GM18505 (cell line): ENCODE measurements at regions not wholly inside any gene's neighbourhood (a gene's known extent, or its start where the extent isn't known, plus 50 kb on each side); places are given as distances from the start of the nearest gene placed in this dataset.
A peak's percentile ranks its signal among the peaks of the same experiment; 100 is the strongest.

ENCODE experiments used
- ATAC-seq: cut with Tn5 transposase; IDR thresholded peaks from one replicate; pipeline ENCODE4 v1.9.1; 2021; ENCODE audit not compliant: unreplicated experiment
- POLR2A ChIP-seq: IDR thresholded peaks from 4 replicates; pipeline ENCODE4 v1.6.1; 2011; ENCODE audit warnings: borderline replicate concordance; ENCODE audit not compliant: insufficient read depth, insufficient read length; ENCODE audit errors: extremely low read depth

DNA sequence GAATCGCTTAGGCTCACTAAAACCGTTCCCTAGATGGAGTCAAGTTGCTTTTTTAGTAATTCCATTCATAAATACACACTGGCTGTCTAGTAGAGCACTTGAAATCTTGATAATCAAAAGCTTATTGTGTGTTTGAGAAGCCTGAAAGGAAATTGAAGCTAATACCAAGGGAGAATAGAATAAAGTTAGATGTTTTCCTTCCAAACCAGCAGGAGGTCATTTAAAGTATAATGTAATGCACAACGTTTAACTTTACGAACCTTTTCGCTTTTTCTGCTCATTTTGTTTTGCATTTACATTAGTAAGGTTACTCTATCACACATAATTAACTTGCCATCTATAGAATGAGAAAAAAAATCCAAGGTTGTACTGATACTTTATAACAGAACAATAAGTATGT, 440.9 kb downstream of the NKX6-1 start:
- ATAC-seq = no peak
- no peak for TF ChIP-seq POLR2A

- no peak for TF ChIP-seq POLR2A
- no peak for ATAC-seq
Measured at GRCh38 chr4:84051639-84052038, 447.5 kb downstream of the NKX6-1 start.

DNA sequence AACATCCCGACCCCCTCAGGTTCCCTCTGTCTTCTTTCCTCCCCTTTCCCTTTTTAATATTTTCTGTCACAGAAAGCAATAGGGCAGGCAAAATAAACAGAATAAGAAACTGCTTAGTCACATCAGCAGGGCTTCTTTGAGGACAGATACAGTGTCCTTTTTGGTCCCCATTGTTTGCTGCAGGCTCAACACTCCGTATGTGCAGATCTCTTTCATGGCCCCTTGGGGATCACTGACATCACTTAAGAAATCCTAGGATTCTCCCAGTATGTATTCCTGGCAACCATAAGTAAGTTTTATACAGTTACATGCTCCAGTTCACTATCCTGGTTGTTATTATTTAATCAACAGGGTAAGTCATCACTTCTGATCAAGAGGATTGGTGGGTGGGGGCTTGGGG, 448.0 kb downstream of the NKX6-1 start:
- no peak for TF ChIP-seq POLR2A
- no peak for ATAC-seq

- ATAC-seq = no peak
- TF ChIP-seq POLR2A = no peak
Measured at GRCh38 chr4:84050015-84050414, 449.1 kb downstream of the NKX6-1 start.

GRCh38 chr4:84046551-84046950, 452.5 kb downstream of the NKX6-1 start:
- ATAC-seq = no peak

DNA sequence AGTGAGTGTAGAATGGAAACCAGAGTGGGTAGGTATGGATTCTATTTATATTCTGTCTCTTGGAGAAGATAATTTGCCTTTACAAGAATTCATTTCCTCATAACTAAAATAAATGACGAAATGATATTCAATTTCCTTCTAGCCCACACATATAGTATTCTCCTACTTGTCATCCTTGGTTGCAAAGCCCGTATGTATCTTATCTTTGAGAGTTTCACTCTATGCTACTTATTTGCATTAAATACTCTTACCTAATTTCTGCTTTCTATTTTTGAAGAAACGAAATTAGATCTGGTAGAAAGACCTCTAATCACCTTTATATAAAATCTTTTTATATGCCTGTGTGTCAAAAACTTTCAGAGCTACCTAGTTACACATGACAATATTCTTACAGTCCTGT, 457.7 kb downstream of the NKX6-1 start:
- no peak for ATAC-seq
- no peak for TF ChIP-seq POLR2A

More at GRCh38 chr4:84046551-84046950, 452.5 kb downstream of the NKX6-1 start:
- TF ChIP-seq POLR2A = no peak

DNA sequence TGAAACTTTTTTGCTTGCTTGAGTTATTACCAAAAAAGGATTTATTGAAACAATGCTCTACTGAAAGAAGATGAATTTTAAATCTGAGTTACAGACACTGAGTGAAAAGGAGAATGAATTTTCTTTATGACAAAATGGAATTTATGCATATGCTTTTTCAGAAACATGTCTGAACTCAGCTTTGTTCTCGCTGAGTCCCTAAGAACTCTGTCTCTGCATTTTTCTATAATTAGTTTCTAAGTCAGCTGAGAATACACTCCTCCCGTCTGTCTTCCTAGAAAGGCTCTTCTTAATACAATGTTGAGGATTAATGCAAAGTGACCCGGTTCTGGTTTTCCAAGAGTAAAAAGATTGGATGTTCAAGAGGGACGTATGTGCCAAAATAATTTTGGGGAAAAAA, 463.5 kb downstream of the NKX6-1 start:
- ATAC-seq = no peak
- TF ChIP-seq POLR2A = no peak

DNA sequence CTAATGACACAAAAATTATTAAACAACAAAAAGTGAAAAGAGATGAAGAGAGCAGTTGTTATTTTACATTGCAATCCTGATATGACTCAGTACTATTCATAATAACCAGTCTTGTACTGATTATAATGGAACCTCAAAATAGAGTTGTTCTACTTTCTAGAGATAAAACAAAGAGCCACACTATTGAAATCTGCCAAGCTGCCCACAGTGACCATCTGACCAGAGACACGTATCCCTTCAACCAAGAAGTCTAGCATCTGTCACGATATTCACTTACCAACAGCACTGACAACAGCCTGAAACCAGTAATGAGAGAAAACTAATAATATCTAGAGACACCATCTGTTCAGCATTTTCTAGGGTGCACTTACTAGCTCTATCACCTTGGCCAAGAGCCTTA, 466.7 kb downstream of the NKX6-1 start:
- peak; percentile 76 for ATAC-seq
- no peak for TF ChIP-seq POLR2A

DNA sequence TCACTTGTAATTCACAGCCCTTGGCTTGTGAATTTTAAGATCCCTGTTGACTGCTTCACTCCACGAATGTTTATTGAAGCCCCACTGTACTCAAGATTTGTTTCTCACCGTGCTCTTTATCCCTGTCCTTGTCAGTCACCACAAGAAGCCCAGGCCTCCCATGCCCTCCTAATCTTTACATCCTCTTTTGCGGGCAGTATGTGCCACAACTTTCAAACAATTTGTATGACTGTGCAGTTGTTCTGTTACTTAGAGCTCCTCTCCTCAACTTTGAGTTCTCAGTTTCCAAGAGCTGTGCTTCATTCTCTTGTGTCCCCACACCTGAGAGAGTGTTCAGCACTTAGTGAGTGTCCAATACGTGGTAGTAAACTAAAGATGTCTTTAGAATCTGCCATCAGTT, 467.7 kb downstream of the NKX6-1 start:
- TF ChIP-seq POLR2A = no peak
- ATAC-seq = no peak

GRCh38 chr4:84028340-84028739, 470.8 kb downstream of the NKX6-1 start:
- no peak for ATAC-seq
- TF ChIP-seq POLR2A = no peak

GRCh38 chr4:84024405-84024804, 474.7 kb downstream of the NKX6-1 start:
- no peak for ATAC-seq
- TF ChIP-seq POLR2A = no peak

GRCh38 chr4:84022564-84022963, 476.5 kb downstream of the NKX6-1 start:
- TF ChIP-seq POLR2A = no peak
- ATAC-seq = no peak

- no peak for TF ChIP-seq POLR2A
- no peak for ATAC-seq
Measured at GRCh38 chr4:84019626-84020025, 479.5 kb downstream of the NKX6-1 start.

DNA sequence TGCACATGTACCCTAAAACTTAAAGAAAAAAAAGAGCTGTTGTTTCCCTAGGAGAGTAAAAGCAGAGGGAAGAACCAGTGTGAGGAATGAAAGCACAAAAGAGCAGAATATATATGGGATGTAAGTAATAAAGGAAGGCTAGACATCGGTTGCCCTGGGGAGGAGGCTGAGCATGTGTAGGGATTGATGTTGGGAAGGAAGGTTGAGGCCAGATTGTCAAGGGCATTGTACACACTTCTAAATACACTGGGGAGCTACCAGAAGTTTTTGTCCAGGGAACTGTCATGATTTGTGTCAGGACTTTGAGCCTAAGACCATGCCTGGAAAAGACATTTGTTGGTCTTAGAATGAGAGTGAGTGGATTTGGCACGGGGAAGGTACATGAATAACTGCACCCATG, 467.1 kb downstream of the GPAT3 start:
- TF ChIP-seq POLR2A = no peak

GRCh38 chr4:84001876-84002569, 466.1 kb downstream of the GPAT3 start:
- TF ChIP-seq POLR2A = no peak
- ATAC-seq = no peak

More for the DNA sequence above, 467.1 kb downstream of the GPAT3 start:
- no peak for ATAC-seq

DNA sequence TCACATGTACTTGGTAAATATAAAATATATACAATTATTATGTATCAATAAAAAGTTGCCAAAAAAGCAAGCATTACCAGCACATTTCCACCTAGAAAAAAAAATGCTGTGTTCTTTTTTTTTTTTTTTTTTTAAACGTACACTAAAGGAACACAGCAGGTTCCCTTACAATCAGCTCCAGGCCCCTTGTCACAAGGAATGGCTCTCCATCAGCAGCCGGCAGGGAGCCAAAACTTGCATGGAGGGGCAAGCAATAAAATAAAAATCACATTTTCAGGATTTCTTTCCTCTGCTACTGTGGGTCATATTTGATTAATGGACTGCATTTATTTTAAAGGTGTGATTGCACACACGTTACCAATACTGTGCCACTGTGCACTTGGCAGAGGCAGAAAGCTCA, 460.3 kb downstream of the GPAT3 start:
- ATAC-seq = no peak
- TF ChIP-seq POLR2A = no peak

DNA sequence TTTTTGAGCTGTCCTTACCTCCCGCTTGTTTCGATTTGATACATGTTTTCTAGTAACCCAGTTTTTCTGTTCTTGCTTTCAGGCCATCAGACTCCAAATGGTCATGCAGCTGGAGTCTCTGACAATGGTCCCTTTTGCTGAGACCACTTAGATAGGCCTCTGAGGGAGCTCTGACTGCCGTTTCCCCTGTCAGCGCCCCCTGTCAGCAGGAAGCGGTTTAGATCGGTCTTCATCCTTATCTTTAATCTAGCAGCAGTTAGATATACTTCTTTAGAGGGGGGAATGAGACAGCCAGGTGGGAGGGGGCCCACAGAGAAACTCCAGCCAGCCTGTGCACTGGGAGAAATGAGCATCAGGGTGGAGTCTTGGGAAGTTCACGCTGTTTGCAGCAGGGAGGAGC, 457.9 kb downstream of the GPAT3 start:
- no peak for TF ChIP-seq POLR2A
- ATAC-seq = no peak
